ENCODE measurements at regions not wholly inside any gene's neighbourhood (a gene's known extent, or its start where the extent isn't known, plus 50 kb on each side); places are given as distances from the start of the nearest gene placed in this dataset.

DNA sequence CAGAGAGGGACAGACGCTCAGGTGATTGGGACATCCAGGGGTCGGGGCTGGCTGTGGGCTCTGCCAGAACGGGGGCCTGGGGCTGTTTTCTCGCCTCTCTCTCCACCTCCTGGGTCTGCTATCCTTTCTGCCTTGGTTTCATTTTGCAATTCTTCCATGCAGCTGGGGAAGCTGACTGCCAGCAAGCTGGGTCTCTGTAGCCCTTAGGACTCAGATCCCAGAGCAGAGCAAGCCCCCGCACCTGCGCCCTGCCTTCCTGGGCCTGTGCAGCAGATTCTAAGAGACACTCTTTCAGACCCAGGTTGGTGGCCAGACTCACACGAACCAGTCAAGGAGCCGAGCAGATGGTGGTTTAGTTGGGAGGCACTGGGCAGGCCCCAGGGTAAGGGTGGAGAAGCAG, 59.1 kb upstream of the GRPEL1 start:
- H3K4me3 ChIP-seq: no peak overlapping the region
- H3K27ac ChIP-seq: no peak overlapping the region
- no peaks in the 10 kb centered on the region for H3K27me3 ChIP-seq
- no peak for DNase-seq (ENCODE audit: low spot score in 2 of 2)
- no peak for TF ChIP-seq CTCF (IDR thresholded peaks at IDR 0.05)
- no peak for TF ChIP-seq EP300 (IDR thresholded peaks at IDR 0.05)
- H3K4me1 ChIP-seq: peaks cover 0 to 43% (median 12%) of the 10 kb centered on the region in 4 donors
- WGBS, 2 donors: 74 to 75% methylated on average over 8 of the region's 8 CpGs
- no peaks in the 10 kb centered on the region for H3K36me3 ChIP-seq
- H3K9me3 ChIP-seq: no peaks in the 10 kb centered on the region

GRCh38 chr4:7124689-7125442, 57.0 kb upstream of the GRPEL1 start:
- H3K36me3 ChIP-seq: no peaks in the 10 kb centered on the region
- 47 to 55% methylated on average over 19 to 22 of the region's 22 CpGs for WGBS, 2 donors
- TF ChIP-seq EP300 (IDR thresholded peaks at IDR 0.05) (peak in 1 of 2 donors; percentile 57), POLR2A (IDR thresholded peaks at IDR 0.05) (no peak), CTCF (IDR thresholded peaks at IDR 0.05) (no peak)
- H3K27me3 ChIP-seq: no peaks in the 10 kb centered on the region
- H3K27ac ChIP-seq: peak overlapping the region in 3 of 4 donors; percentile 62 to 83 (median 70)
- peaks cover 0 to 45% (median 12%) of the 10 kb centered on the region in 4 donors for H3K4me1 ChIP-seq
- peak; percentile 48 to 60 for DNase-seq (ENCODE audit: low spot score in 2 of 2)
- H3K4me3 ChIP-seq: no peak overlapping the region
- no peaks in the 10 kb centered on the region for H3K9me3 ChIP-seq

DNA sequence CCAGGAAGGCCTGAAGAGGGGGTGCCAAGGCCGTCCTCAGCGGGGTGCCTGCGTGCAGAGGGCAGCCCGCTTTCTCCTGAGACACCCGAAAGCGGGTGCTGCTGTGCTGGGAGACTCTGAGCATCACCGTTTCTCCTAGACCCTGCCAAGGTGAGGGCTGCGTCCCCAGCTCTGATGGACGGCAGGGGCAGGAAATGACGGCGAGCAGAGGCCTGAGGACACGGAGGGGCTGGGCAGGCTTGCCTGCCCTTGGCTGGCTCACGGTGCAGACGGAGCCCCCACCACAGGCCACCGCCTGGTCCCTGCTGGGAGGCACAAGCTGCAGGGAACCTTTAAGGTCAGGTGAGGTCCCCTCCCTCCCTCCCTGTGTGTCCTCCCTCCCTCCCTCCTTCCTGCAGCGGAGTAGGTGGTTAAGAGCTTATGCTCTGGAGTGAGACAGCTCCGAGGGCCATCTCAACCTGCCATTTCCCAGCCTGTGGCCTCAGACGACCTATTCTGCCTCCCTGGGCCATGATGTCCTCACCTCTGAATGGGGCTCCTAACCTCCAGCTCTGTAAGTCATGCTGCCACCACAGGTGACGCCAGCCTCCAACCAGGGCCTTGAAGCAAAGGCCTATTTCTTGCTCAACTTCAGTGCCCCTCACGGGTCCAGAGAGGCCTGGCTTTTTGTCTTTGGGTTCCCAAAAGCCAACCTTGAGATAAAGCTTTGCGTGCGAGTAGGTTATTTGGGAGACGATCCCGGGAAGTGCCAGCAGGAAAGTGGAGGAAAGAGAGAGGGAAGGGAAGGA, 54.2 kb upstream of the GRPEL1 start:
- no peaks in the 10 kb centered on the region for H3K36me3 ChIP-seq
- peaks cover 0 to 34% (median 12%) of the 10 kb centered on the region in 4 donors for H3K4me1 ChIP-seq
- 85 to 88% methylated on average over 9 to 18 of the region's 24 CpGs for WGBS, 2 donors

DNA sequence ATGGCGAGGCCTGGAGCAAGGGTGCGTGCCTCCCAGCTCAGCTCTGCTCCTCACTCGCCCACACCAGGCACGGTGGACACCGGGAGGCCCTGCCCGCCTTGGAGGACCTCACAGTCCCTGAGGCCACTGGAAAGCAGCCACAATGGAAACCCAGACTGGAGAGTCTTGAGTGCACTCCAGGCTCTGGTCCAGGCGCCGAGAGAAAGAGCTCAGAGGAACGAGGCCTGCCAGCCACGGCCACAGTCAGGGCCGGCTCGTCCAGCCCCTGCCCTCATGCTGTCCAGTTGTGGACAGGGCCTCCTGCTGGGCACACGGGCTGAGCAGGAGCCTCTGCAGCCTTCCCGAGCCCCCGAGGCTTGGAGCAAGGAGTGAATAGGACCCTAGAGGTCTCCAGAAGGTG, 53.3 kb upstream of the GRPEL1 start:
- peaks cover 0 to 29% (median 11%) of the 10 kb centered on the region in 4 donors for H3K4me1 ChIP-seq
- peak overlapping the region in 1 of 4 donors; percentile 46 for H3K27ac ChIP-seq
- H3K27me3 ChIP-seq: no peaks in the 10 kb centered on the region
- WGBS, 2 donors: 54 to 72% methylated on average over 10 to 15 of the region's 15 CpGs
- no peaks in the 10 kb centered on the region for H3K9me3 ChIP-seq
- H3K4me3 ChIP-seq: no peak overlapping the region
- no peaks in the 10 kb centered on the region for H3K36me3 ChIP-seq
- DNase-seq (ENCODE audit: low spot score in 2 of 2): no peak
- TF ChIP-seq POLR2A (IDR thresholded peaks at IDR 0.05): no peak
- TF ChIP-seq EP300 (IDR thresholded peaks at IDR 0.05): no peak
- TF ChIP-seq CTCF (IDR thresholded peaks at IDR 0.05): no peak

More for the DNA sequence above, 54.2 kb upstream of the GRPEL1 start:
- no peaks in the 10 kb centered on the region for H3K27me3 ChIP-seq
- no peaks in the 10 kb centered on the region for H3K9me3 ChIP-seq
- TF ChIP-seq POLR2A (IDR thresholded peaks at IDR 0.05) (no peak), EP300 (IDR thresholded peaks at IDR 0.05) (no peak), CTCF (IDR thresholded peaks at IDR 0.05) (no peak)
- H3K4me3 ChIP-seq: no peak overlapping the region
- no peak overlapping the region for H3K27ac ChIP-seq
- no peak for DNase-seq (ENCODE audit: low spot score in 2 of 2)

GRCh38 chr4:7120341-7120740, 52.5 kb upstream of the GRPEL1 start:
- DNase-seq (ENCODE audit: low spot score in 2 of 2): no peak
- 86 to 88% methylated on average over 8 of the region's 8 CpGs for WGBS, 2 donors

More at GRCh38 chr4:7120341-7120740, 52.5 kb upstream of the GRPEL1 start:
- no peaks in the 10 kb centered on the region for H3K36me3 ChIP-seq
- no peaks in the 10 kb centered on the region for H3K9me3 ChIP-seq
- no peak overlapping the region for H3K4me3 ChIP-seq
- H3K4me1 ChIP-seq: peaks cover 0 to 21% (median 7%) of the 10 kb centered on the region in 4 donors
- no peaks in the 10 kb centered on the region for H3K27me3 ChIP-seq
- H3K27ac ChIP-seq: no peak overlapping the region
- no peak for TF ChIP-seq EP300 (IDR thresholded peaks at IDR 0.05)
- no peak for TF ChIP-seq CTCF (IDR thresholded peaks at IDR 0.05)
- TF ChIP-seq POLR2A (IDR thresholded peaks at IDR 0.05): no peak
